SK-N-SH (cell line): ENCODE measurements at regions not wholly inside any gene's neighbourhood (a gene's known extent, or its start where the extent isn't known, plus 50 kb on each side); places are given as distances from the start of the nearest gene placed in this dataset.
"Not testable (repeated sequence)": the region's sequence is repeated elsewhere in the genome, so short reads cannot be mapped to it uniquely, and the experiment has no call there.

ENCODE experiments used
- CTCF ChIA-PET: fragments of 300-600, 350-600 bp; formaldehyde crosslinking; extraction: SDS; loops from one replicate; lab custom pipeline; 2021; lab: Yijun Ruan, JAX
- POLR2A ChIA-PET: fragments of 350-600 bp; sonication (Branson Sonifier 250); formaldehyde crosslinking; extraction: SDS; loops from one replicate; lab custom pipeline; 2020; ENCODE audit warnings: antibody characterized with exemption, inconsistent platforms; lab: Yijun Ruan, JAX
- DNase-seq: peaks from one replicate; pipeline ENCODE4 v3.0.0; 2012
- H2AFZ ChIP-seq: fragments of 200-600 bp; sonication (generic); 2 replicates; pipeline ENCODE4 v1.8.1; 2016; ENCODE audit warnings: antibody characterized with exemption, mild to moderate bottlenecking, low read depth
- H3F3A ChIP-seq: fragments of 200-600 bp; sonication (generic); replicated peaks from 2 replicates; pipeline ENCODE3; 2016; ENCODE audit warnings: antibody characterized with exemption, mild to moderate bottlenecking; ENCODE audit not compliant: insufficient read depth
- H3K27ac ChIP-seq, 2 experiments: fragments of 200-500 bp in 1 of 2; fragments of 200-600 bp in 1 of 2; sonication (Bioruptor generic) in 1 of 2; sonication (generic), shearing (Covaris generic) in 1 of 2; 2 replicates each; pipeline versions ENCODE4 v1.5.1 to v1.6.1; 2014 to 2016; ENCODE audit warnings: low read depth in 2 of 2, inconsistent platforms in 1 of 2, low read length in 1 of 2, mild to moderate bottlenecking in 1 of 2, mixed read lengths in 1 of 2
- H3K27me3 ChIP-seq: fragments of 200-600 bp; sonication (generic), shearing (Covaris generic); 2 replicates; pipeline ENCODE4 v1.6.1; 2016; ENCODE audit warnings: mixed run types; ENCODE audit not compliant: insufficient read depth
- H3K36me3 ChIP-seq, 2 experiments: fragments of 200-500 bp in 1 of 2; fragments of 200-600 bp in 1 of 2; sonication (Bioruptor generic) in 1 of 2; sonication (generic) in 1 of 2; replicated peaks in 1 of 2; 2 replicates each; pipeline versions ENCODE3 to v1.5.1; 2014 to 2016; ENCODE audit warnings: low read length in 1 of 2, mild to moderate bottlenecking in 1 of 2; ENCODE audit not compliant: insufficient read depth in 2 of 2, control insufficient read depth in 1 of 2
- H3K4me1 ChIP-seq, 2 experiments: fragments of 200-500 bp in 1 of 2; fragments of 200-600 bp in 1 of 2; sonication (Bioruptor generic) in 1 of 2; sonication (generic), shearing (Covaris generic) in 1 of 2; 2 replicates each; pipeline versions ENCODE4 v1.5.1 to v1.6.1; 2014 to 2016; ENCODE audit warnings: low read depth in 1 of 2, low read length in 1 of 2, mixed run types in 1 of 2; ENCODE audit not compliant: insufficient read depth in 2 of 2, control insufficient read depth in 1 of 2
- H3K4me2 ChIP-seq: fragments of 200-600 bp; sonication (generic), shearing (Covaris generic); 2 replicates; pipeline ENCODE4 v1.6.1; 2017; ENCODE audit warnings: mixed run types
- H3K4me3 ChIP-seq, 2 experiments: fragments of 200-500 bp in 1 of 2; fragments of 200-600 bp in 1 of 2; sonication (Bioruptor generic) in 1 of 2; sonication (generic), shearing (Covaris generic) in 1 of 2; 2 replicates each; pipeline versions ENCODE4 v1.5.1 to v1.8.1; 2014 to 2016; ENCODE audit warnings: low read depth in 2 of 2, inconsistent platforms in 1 of 2, low read length in 1 of 2, mild to moderate bottlenecking in 1 of 2, mixed read lengths in 1 of 2, moderate library complexity in 1 of 2
- H3K79me2 ChIP-seq: fragments of 200-600 bp; sonication (generic); 2 replicates; pipeline ENCODE4 v1.8.1; 2017; ENCODE audit warnings: mild to moderate bottlenecking; ENCODE audit not compliant: insufficient read depth
- H3K9ac ChIP-seq: fragments of 200-600 bp; sonication (generic); 2 replicates; pipeline ENCODE4 v1.6.1; 2017; ENCODE audit warnings: mixed run types
- H3K9me2 ChIP-seq: fragments of 200-600 bp; sonication (generic); 2 replicates; pipeline ENCODE4 v1.6.1; 2017; ENCODE audit warnings: mixed run types
- H3K9me3 ChIP-seq: fragments of 200-600 bp; sonication (generic); 2 replicates; pipeline ENCODE4 v1.6.1; 2017; ENCODE audit warnings: mixed run types, mild to moderate bottlenecking, moderate library complexity
- H4K20me1 ChIP-seq: fragments of 200-600 bp; sonication (generic); 2 replicates; pipeline ENCODE4 v1.6.1; 2017; ENCODE audit warnings: mild to moderate bottlenecking, mixed run types; ENCODE audit not compliant: insufficient read depth
- WGBS: methylation state at CpG from one replicate; pipeline ENCODE4 v1.1.6; 2017; ENCODE audit warnings: low lambda C conversion rate; 5-methylcytosine and 5-hydroxymethylcytosine counted together
- TF ChIP-seq, protein P1 (sequence below): fragments of 200-600 bp; sonication (generic); IDR thresholded peaks from 2 replicates; pipeline ENCODE4 v1.6.1; 2017; ENCODE audit warnings: antibody characterized with exemption, mild to moderate bottlenecking, moderate library complexity

DNA sequence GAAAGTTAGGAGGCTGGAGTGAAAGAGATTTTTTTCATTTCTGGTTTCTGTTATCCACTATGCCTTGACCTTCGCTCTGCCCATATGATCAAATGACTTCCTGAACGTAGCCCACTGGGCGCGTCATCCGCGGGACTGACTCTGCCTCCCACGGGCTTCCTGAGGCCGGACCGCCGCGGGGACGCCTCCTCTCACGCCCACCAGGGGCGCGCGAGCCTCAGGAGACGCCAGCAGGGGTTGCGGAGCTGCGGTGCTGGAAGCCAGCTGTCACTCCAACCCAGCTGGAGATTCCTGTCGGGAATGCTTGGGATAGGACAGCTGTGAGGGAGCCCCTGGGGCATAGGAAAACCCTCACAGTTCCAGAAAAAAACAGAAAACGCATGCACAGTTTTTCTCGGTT, 461.5 kb downstream of the FOXD4L4 start:
- H2AFZ ChIP-seq, H3K9ac ChIP-seq, H3K9me3 ChIP-seq, H3K4me2 ChIP-seq, H3K79me2 ChIP-seq, H3K4me3 ChIP-seq, CTCF ChIA-PET, H3K27me3 ChIP-seq, H3K27ac ChIP-seq, POLR2A ChIA-PET, H3K9me2 ChIP-seq, H3K4me1 ChIP-seq, H3K36me3 ChIP-seq, H4K20me1 ChIP-seq, DNase-seq, H3F3A ChIP-seq: not testable (repeated sequence)
- TF ChIP-seq, protein P1, sequence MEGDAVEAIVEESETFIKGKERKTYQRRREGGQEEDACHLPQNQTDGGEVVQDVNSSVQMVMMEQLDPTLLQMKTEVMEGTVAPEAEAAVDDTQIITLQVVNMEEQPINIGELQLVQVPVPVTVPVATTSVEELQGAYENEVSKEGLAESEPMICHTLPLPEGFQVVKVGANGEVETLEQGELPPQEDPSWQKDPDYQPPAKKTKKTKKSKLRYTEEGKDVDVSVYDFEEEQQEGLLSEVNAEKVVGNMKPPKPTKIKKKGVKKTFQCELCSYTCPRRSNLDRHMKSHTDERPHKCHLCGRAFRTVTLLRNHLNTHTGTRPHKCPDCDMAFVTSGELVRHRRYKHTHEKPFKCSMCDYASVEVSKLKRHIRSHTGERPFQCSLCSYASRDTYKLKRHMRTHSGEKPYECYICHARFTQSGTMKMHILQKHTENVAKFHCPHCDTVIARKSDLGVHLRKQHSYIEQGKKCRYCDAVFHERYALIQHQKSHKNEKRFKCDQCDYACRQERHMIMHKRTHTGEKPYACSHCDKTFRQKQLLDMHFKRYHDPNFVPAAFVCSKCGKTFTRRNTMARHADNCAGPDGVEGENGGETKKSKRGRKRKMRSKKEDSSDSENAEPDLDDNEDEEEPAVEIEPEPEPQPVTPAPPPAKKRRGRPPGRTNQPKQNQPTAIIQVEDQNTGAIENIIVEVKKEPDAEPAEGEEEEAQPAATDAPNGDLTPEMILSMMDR = peak; percentile 11; the same call in 1 of the 2 replicates
- 11% methylated on average over 14 of the region's 22 CpGs for WGBS

DNA sequence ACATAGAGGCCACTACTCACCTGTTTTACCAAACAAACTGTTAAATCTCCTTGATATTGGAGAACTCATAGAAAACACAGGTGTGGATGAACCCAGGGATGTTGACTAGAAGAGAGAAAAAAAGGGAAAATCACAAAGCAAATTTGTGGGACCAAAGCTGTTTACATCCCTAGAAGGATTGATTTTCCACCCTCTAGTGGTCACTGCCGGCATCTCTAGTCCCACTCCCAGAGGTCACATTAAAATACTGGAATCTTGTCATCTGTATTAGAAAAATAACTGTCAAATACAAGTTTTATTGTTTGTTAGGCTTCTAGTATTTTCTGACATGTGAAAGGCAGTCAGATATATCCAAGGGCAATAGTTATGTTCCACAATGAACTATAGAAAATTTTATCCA, 469.7 kb downstream of the FOXD4L4 start:
- H4K20me1 ChIP-seq, H3K36me3 ChIP-seq, H3K9me2 ChIP-seq, DNase-seq, H3K27me3 ChIP-seq, H3K9ac ChIP-seq, H3F3A ChIP-seq, CTCF ChIA-PET, POLR2A ChIA-PET, H2AFZ ChIP-seq, H3K4me2 ChIP-seq, H3K27ac ChIP-seq, H3K79me2 ChIP-seq, H3K9me3 ChIP-seq, H3K4me1 ChIP-seq, H3K4me3 ChIP-seq: not testable (repeated sequence)
- no CpG with 5 or more reads among the region's 1 CpG for WGBS

DNA sequence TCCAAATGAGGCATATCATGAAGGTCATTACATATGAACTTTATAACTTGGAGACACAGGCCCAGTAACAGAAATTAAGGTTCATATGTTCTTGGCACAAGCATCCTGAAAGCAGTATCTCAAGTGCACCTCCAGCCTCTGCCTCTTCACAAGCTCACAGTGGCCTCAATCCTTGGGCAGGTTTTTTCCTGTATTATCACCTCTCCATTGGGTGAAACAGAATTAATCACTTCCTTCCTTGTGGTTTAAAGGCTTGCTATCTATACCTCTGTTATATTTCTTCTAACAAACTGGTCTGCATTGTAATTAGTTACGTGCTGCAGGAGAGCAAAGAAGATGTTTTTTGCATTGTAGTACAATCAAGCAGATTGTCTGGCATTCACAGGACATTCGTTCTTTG, 471.0 kb downstream of the FOXD4L4 start:
- H3K27me3 ChIP-seq, H3K9ac ChIP-seq, H2AFZ ChIP-seq, POLR2A ChIA-PET, H3K4me1 ChIP-seq, DNase-seq, CTCF ChIA-PET, H3K79me2 ChIP-seq, H3K4me2 ChIP-seq, H3K27ac ChIP-seq, H3F3A ChIP-seq, H3K4me3 ChIP-seq, H3K9me3 ChIP-seq, H3K9me2 ChIP-seq, H3K36me3 ChIP-seq, H4K20me1 ChIP-seq: not testable (repeated sequence)
- WGBS = 8% methylated on average over 1 of the region's 2 CpGs

DNA sequence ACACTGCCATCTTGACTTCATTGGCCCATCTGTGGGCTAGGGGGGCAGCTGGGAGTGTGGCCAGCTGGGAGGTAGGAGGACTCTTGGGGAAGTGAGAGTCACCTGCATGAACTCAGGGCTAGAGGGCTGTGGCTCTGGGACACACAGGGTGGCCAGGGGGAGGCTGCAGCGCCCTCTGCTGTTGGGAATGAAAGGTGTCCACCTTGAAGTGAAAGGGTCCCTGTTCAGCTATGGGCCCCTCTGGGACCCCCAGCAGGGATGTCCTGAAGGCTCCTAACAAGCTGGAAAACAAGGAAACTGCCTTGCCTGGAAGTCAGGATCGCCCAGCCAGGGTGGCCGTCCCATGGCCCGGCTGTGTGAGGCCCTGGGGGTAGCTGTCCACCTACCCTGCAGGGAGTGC, 507.8 kb downstream of the FOXD4L4 start:
- H4K20me1 ChIP-seq, H3K79me2 ChIP-seq, H3K9me3 ChIP-seq, H3K27ac ChIP-seq, H3K4me1 ChIP-seq, H3K36me3 ChIP-seq, H3K9me2 ChIP-seq, POLR2A ChIA-PET, H3K4me3 ChIP-seq, H3F3A ChIP-seq, H3K9ac ChIP-seq, DNase-seq, CTCF ChIA-PET, H2AFZ ChIP-seq, H3K4me2 ChIP-seq, H3K27me3 ChIP-seq: not testable (repeated sequence)
- WGBS = no CpG with 5 or more reads among the region's 4 CpGs

DNA sequence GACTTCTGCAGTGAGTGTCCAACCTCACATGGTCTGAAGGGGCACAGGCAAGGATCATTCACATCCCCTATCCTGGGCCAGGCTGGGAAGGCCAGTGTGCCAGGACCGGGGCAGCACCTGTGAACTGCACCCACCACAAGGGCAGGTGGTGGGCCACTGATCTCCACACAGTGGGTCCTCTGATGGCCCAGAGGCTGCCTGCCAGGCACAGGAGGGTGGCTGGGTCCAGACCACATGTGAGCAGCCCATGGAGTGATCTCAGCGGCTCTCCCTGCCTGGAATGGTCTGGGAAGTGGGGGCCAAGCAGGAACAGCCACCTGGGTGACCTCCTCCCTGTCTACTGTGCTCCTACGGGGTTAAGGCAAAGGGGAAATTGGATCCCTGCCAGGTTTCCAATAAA, 508.5 kb downstream of the FOXD4L4 start:
- WGBS = no CpG with 5 or more reads among the region's 3 CpGs
- H3K4me2 ChIP-seq, H3K9me2 ChIP-seq, CTCF ChIA-PET, H3K9ac ChIP-seq, H4K20me1 ChIP-seq, H3K4me3 ChIP-seq, H3K36me3 ChIP-seq, H3K4me1 ChIP-seq, H3K79me2 ChIP-seq, H3K27ac ChIP-seq, H3K9me3 ChIP-seq, H3F3A ChIP-seq, POLR2A ChIA-PET, H3K27me3 ChIP-seq, DNase-seq, H2AFZ ChIP-seq: not testable (repeated sequence)

DNA sequence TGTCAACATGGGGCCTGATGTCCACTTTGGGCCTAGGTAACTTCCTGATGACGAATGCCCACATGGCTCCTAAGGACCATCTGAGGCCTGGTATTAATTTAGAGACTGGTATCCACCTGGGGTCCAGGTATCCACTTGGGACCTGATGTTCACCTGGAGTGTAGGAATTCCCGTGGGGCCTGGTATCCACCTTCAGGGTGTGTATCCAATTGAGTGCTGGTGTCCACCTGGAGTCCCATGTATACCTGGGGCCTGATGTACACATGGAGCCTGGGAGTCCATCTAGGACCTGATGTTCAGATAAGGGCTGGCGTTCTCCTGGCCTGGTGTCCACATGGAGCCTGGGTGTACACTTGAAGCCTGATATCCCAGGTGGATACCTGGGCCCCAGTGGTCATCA, 520.6 kb downstream of the FOXD4L4 start:
- POLR2A ChIA-PET, H3F3A ChIP-seq, DNase-seq, H3K4me1 ChIP-seq, H3K9me3 ChIP-seq, H2AFZ ChIP-seq, H3K9ac ChIP-seq, H3K36me3 ChIP-seq, H3K9me2 ChIP-seq, H3K27ac ChIP-seq, H3K79me2 ChIP-seq, H3K27me3 ChIP-seq, H4K20me1 ChIP-seq, CTCF ChIA-PET, H3K4me2 ChIP-seq, H3K4me3 ChIP-seq: not testable (repeated sequence)
- WGBS = 27% methylated on average over 2 of the region's 3 CpGs
